Right ventricle myocardium inferior (tissue), 1 donor: ENCODE measurements at regions not wholly inside any gene's neighbourhood (a gene's known extent, or its start where the extent isn't known, plus 50 kb on each side); places are given as distances from the start of the nearest gene placed in this dataset.
A peak's percentile ranks its signal among the peaks of the same experiment; 100 is the strongest.

ENCODE experiments used
- ATAC-seq: fragments of 200-7000 bp; cut with Tn5 transposase; one replicate; pipeline ENCODE4 v1.9.1; 2020; ENCODE audit warnings: mild to moderate bottlenecking, moderate library complexity
- DNase-seq: peaks from one replicate; pipeline ENCODE4 v3.0.0; 2021; ENCODE audit errors: missing footprints
- intact Hi-C: fragments of 100-400 bp; cut with DNase I; formaldehyde crosslinking; loops from one replicate; pipeline ENCODE4 v1.11.0; 2022
- donor health status: DM: no; HTN: yes; CAD: no; lungs with severe emphysema.

- ATAC-seq (no peak), DNase-seq (peak; percentile 67)
- intact Hi-C loops = no loop called here
These were observed 322.5 kb downstream of the AJAP1 start for GRCh38 chr1:4976859-4977440.

- intact Hi-C loops = no loop called here
- no peak for ATAC-seq
- DNase-seq = no peak
These were observed 321.4 kb downstream of the AJAP1 start for GRCh38 chr1:4975856-4976255.

- intact Hi-C loops = no loop called here
- DNase-seq = peak; percentile 43
- no peak for ATAC-seq
These were observed 320.7 kb downstream of the AJAP1 start for GRCh38 chr1:4974981-4975685.

- DNase-seq (no peak), ATAC-seq (no peak)
- intact Hi-C loops = no loop called here
These were observed 318.9 kb downstream of the AJAP1 start for GRCh38 chr1:4973341-4973740.

GRCh38 chr1:4972761-4973320, 318.4 kb downstream of the AJAP1 start:
- ATAC-seq = no peak
- intact Hi-C loops = no loop called here
- DNase-seq = peak; percentile 46

GRCh38 chr1:4971666-4972065, 317.3 kb downstream of the AJAP1 start:
- intact Hi-C loops = no loop called here

GRCh38 chr1:4970532-4970931, 316.1 kb downstream of the AJAP1 start:
- intact Hi-C loops = no loop called here
- DNase-seq (no peak), ATAC-seq (no peak)

More at GRCh38 chr1:4971666-4972065, 317.3 kb downstream of the AJAP1 start:
- DNase-seq (no peak), ATAC-seq (no peak)

GRCh38 chr1:4969556-4970129, 315.2 kb downstream of the AJAP1 start:
- intact Hi-C loops = no loop called here
- DNase-seq (no peak), ATAC-seq (no peak)

GRCh38 chr1:4965346-4966075, 311.1 kb downstream of the AJAP1 start:
- ATAC-seq = no peak
- DNase-seq = peak; percentile 65
- intact Hi-C loops = no loop called here

- ATAC-seq = no peak
- intact Hi-C loops = no loop called here
- no peak for DNase-seq
These were observed 310.4 kb downstream of the AJAP1 start for GRCh38 chr1:4964634-4965345.

GRCh38 chr1:4963251-4963650, 308.8 kb downstream of the AJAP1 start:
- no peak for DNase-seq
- intact Hi-C loops = no loop called here
- ATAC-seq = no peak

- peak; percentile 55 for DNase-seq
- ATAC-seq = no peak
- intact Hi-C loops = no loop called here
These were observed 308.4 kb downstream of the AJAP1 start for GRCh38 chr1:4962836-4963235.

- ATAC-seq = no peak
- DNase-seq = no peak
- intact Hi-C loops = no loop called here
These were observed 307.7 kb downstream of the AJAP1 start for GRCh38 chr1:4961935-4962645.

- peak; percentile 45 for DNase-seq
- intact Hi-C loops = no loop called here
- ATAC-seq = no peak
These were observed 306.5 kb downstream of the AJAP1 start for GRCh38 chr1:4960782-4961475.

- no peak for ATAC-seq
These were observed 305.9 kb downstream of the AJAP1 start for GRCh38 chr1:4960336-4960735.

GRCh38 chr1:4959216-4959615, 304.8 kb downstream of the AJAP1 start:
- intact Hi-C loops = no loop called here
- DNase-seq (no peak), ATAC-seq (no peak)

More at GRCh38 chr1:4960336-4960735, 305.9 kb downstream of the AJAP1 start:
- peak; percentile 43 for DNase-seq
- intact Hi-C loops = no loop called here

GRCh38 chr1:4957027-4957426, 302.6 kb downstream of the AJAP1 start:
- DNase-seq (no peak), ATAC-seq (no peak)
- intact Hi-C loops = no loop called here

- intact Hi-C loops = no loop called here
- ATAC-seq (no peak), DNase-seq (no peak)
These were observed 300.0 kb downstream of the AJAP1 start for GRCh38 chr1:4954392-4954791.
